ENCODE measurements at regions not wholly inside any gene's neighbourhood (a gene's known extent, or its start where the extent isn't known, plus 50 kb on each side); places are given as distances from the start of the nearest gene placed in this dataset.
"Not testable (repeated sequence)": the region's sequence is repeated elsewhere in the genome, so short reads cannot be mapped to it uniquely, and the experiment has no call there.

GRCh38 chr14:48285217-48285616, 609.8 kb upstream of the MDGA2 start:
- TF ChIP-seq EZH2, CTCF (IDR thresholded peaks at IDR 0.05): not testable (repeated sequence)

Measured in neural progenitor cell (in vitro differentiated cells).